ENCODE measurements at regions not wholly inside any gene's neighbourhood (a gene's known extent, or its start where the extent isn't known, plus 50 kb on each side); places are given as distances from the start of the nearest gene placed in this dataset.

GRCh38 chr2:221001381-221001801 lies 570.7 kb downstream of the EPHA4 start:
- no peak overlapping the region for H4K91ac ChIP-seq (ENCODE audit: insufficient read length, low read depth, low read length)
- no peak overlapping the region for H3K4me2 ChIP-seq (ENCODE audit: insufficient read depth, insufficient read length, low read length)
- no CpG with 5 or more reads among the region's 2 CpGs for WGBS (ENCODE audit: extremely low coverage, insufficient read length, low lambda C conversion rate)
- H4K20me1 ChIP-seq (ENCODE audit: control insufficient read depth, insufficient read depth, insufficient read length): no peaks in the 10 kb centered on the region
- no peak overlapping the region for H3K56ac ChIP-seq (ENCODE audit: insufficient read length, low read depth, low read length)
- H3K23me2 ChIP-seq (ENCODE audit: insufficient read length, low read depth, low read length, poor library complexity, severe bottlenecking): no peaks in the 10 kb centered on the region
- H4K5ac ChIP-seq (ENCODE audit: insufficient read length, low read depth, low read length): no peak overlapping the region
- H3K4me1 ChIP-seq (ENCODE audit: insufficient read depth, low read length): peaks cover 7% of the 10 kb centered on the region; the same call in 1 of the 2 replicates
- H3K4ac ChIP-seq (ENCODE audit: low read depth, low read length): no peak overlapping the region
- H3K9me3 Mint-ChIP-seq: no peaks in the 10 kb centered on the region
- no peak overlapping the region for H3K27ac ChIP-seq (ENCODE audit: insufficient read length, low read depth, low read length)
- no peak overlapping the region for H2BK20ac ChIP-seq (ENCODE audit: low read depth, low read length, poor library complexity, severe bottlenecking)
- H2AK5ac ChIP-seq (ENCODE audit: insufficient read length, low read length): no peak overlapping the region
- H3K14ac ChIP-seq (ENCODE audit: insufficient read depth, low read length): no peak overlapping the region
- H4K8ac ChIP-seq (replicated peaks; ENCODE audit: insufficient read length, low read depth, low read length): no peak overlapping the region
- H3K18ac ChIP-seq (ENCODE audit: insufficient read length, low read depth, low read length): no peak overlapping the region
- no peak overlapping the region for H3K9ac ChIP-seq (ENCODE audit: extremely low read depth, insufficient read length, low read length)
- H3K23ac ChIP-seq (ENCODE audit: insufficient read length, low read depth, low read length): no peak overlapping the region
- H3K27me3 ChIP-seq (ENCODE audit: insufficient read depth, low read length): no peaks in the 10 kb centered on the region
- H2BK12ac ChIP-seq (ENCODE audit: insufficient read length, low read depth, low read length): no peak overlapping the region
- H3K27ac Mint-ChIP-seq: no peak overlapping the region
- TF ChIP-seq, protein P1, sequence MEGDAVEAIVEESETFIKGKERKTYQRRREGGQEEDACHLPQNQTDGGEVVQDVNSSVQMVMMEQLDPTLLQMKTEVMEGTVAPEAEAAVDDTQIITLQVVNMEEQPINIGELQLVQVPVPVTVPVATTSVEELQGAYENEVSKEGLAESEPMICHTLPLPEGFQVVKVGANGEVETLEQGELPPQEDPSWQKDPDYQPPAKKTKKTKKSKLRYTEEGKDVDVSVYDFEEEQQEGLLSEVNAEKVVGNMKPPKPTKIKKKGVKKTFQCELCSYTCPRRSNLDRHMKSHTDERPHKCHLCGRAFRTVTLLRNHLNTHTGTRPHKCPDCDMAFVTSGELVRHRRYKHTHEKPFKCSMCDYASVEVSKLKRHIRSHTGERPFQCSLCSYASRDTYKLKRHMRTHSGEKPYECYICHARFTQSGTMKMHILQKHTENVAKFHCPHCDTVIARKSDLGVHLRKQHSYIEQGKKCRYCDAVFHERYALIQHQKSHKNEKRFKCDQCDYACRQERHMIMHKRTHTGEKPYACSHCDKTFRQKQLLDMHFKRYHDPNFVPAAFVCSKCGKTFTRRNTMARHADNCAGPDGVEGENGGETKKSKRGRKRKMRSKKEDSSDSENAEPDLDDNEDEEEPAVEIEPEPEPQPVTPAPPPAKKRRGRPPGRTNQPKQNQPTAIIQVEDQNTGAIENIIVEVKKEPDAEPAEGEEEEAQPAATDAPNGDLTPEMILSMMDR (conservative IDR thresholded peaks at IDR 0.05): no peak
- no peaks in the 10 kb centered on the region for H3K9me3 ChIP-seq (ENCODE audit: control insufficient read depth, low read depth, low read length)
- H3K79me2 ChIP-seq (ENCODE audit: insufficient read depth, low read length): no peaks in the 10 kb centered on the region
- H2AFZ ChIP-seq (ENCODE audit: low read length): no peak overlapping the region
- H3K36me3 Mint-ChIP-seq (ENCODE audit: insufficient read depth in 1 of 3, low read depth in 3 of 3): no peaks in the 10 kb centered on the region
- no peak overlapping the region for H3K4me3 Mint-ChIP-seq
- no peaks in the 10 kb centered on the region for H3K27me3 Mint-ChIP-seq (ENCODE audit: low read depth)
- H2BK120ac ChIP-seq (ENCODE audit: low read depth, low read length, poor library complexity, severe bottlenecking): no peak overlapping the region
- no peak for DNase-seq
- H3K4me1 Mint-ChIP-seq: peaks cover 4 to 11% of the 10 kb centered on the region in 2 experiments; a peak in 3 of 4 replicates
- no peaks in the 10 kb centered on the region for H3K79me1 ChIP-seq (ENCODE audit: insufficient read depth, low read depth, low read length, poor library complexity, severe bottlenecking)
- no peak overlapping the region for H2BK5ac ChIP-seq (ENCODE audit: insufficient read length, low read length)
- H2BK15ac ChIP-seq (ENCODE audit: low read depth, low read length): no peak overlapping the region
- no peak overlapping the region for H3T11ph ChIP-seq (ENCODE audit: low read length)
